HEK293 (cell line): ENCODE measurements at regions not wholly inside any gene's neighbourhood (a gene's known extent, or its start where the extent isn't known, plus 50 kb on each side); places are given as distances from the start of the nearest gene placed in this dataset.

Experiments used
- CTCF ChIA-PET: fragments of 350-600 bp; formaldehyde crosslinking; extraction: SDS; loops from one replicate; lab custom pipeline; 2021; ENCODE audit warnings: antibody characterized with exemption; lab: Yijun Ruan, JAX
- POLR2A ChIA-PET: fragments of 300-600 bp; formaldehyde crosslinking; extraction: SDS; loops from one replicate; lab custom pipeline; 2020; ENCODE audit warnings: antibody characterized with exemption, inconsistent platforms; lab: Yijun Ruan, JAX
- H3K27ac ChIP-seq: fragments of 200-500 bp; sonication (Bioruptor generic); 2 replicates; pipeline ENCODE4 v1.5.1; 2014; ENCODE audit warnings: low read depth, low read length, control low read depth, inconsistent platforms; ENCODE audit errors: extremely low read depth
- H3K36me3 ChIP-seq, 2 experiments: fragments of 200-500 bp in 1 of 2; sonication (Bioruptor generic) in 1 of 2; 1 replicate in 1 of 2; 2 replicates in 1 of 2; pipeline ENCODE4 v1.5.1; 2014 to 2017; ENCODE audit warnings: inconsistent platforms in 2 of 2, low read length in 2 of 2; ENCODE audit not compliant: control insufficient read depth in 2 of 2, insufficient read depth in 1 of 2
- H3K4me1 ChIP-seq: fragments of 200-500 bp; sonication (Bioruptor generic); 2 replicates; pipeline ENCODE4 v1.5.1; 2014; ENCODE audit warnings: mild to moderate bottlenecking, low read length, inconsistent platforms; ENCODE audit not compliant: control insufficient read depth, insufficient read depth
- H3K4me3 ChIP-seq: 2 replicates; pipeline ENCODE4 v1.5.1; 2011; ENCODE audit warnings: low read depth, mild to moderate bottlenecking, control low read depth, low read length, moderate library complexity
- H3K9me3 ChIP-seq: fragments of 200-500 bp; sonication (Bioruptor generic); 2 replicates; pipeline ENCODE4 v1.5.1; 2014; ENCODE audit warnings: low read depth, low read length, inconsistent platforms; ENCODE audit not compliant: control insufficient read depth, insufficient read depth
- BCL6B ChIP-seq: fragments of 450-650 bp; formaldehyde crosslinking; IDR thresholded peaks from 2 replicates; pipeline ENCODE4 v1.5.1; 2017; ENCODE audit warnings: missing biosample characterization, missing genetic modification characterization
- MEIS1 ChIP-seq: sonication (generic); formaldehyde crosslinking; IDR thresholded peaks from 2 replicates; pipeline ENCODE4 v1.8.1; 2022; ENCODE audit warnings: missing genetic modification reagents, mild to moderate bottlenecking, borderline replicate concordance
- MZF1 ChIP-seq: fragments of 450-650 bp; formaldehyde crosslinking; IDR thresholded peaks from 2 replicates; pipeline ENCODE4 v1.5.1; 2017; ENCODE audit warnings: missing biosample characterization, missing genetic modification characterization, borderline replicate concordance
- OSR2 ChIP-seq: fragments of 450-650 bp; formaldehyde crosslinking; IDR thresholded peaks from 2 replicates; pipeline ENCODE4 v1.5.1; 2016; ENCODE audit warnings: missing biosample characterization, missing genetic modification characterization
- REST ChIP-seq: fragments of 450-650 bp; formaldehyde crosslinking; IDR thresholded peaks from 2 replicates; pipeline ENCODE4 v1.5.1; 2016; ENCODE audit warnings: missing biosample characterization, missing genetic modification characterization
- TRIM28 ChIP-seq: IDR thresholded peaks from 2 replicates; pipeline ENCODE4 v1.6.1; 2011; ENCODE audit warnings: low read length, control low read depth, borderline replicate concordance
- ZBTB10 ChIP-seq: fragments of 450-650 bp; formaldehyde crosslinking; IDR thresholded peaks from 2 replicates; pipeline ENCODE4 v1.5.1; 2016; ENCODE audit warnings: missing biosample characterization, missing genetic modification characterization
- ZBTB44 ChIP-seq: fragments of 450-650 bp; IDR thresholded peaks from 2 replicates; pipeline ENCODE4 v1.5.1; 2018; ENCODE audit warnings: missing biosample characterization, mild to moderate bottlenecking, missing genetic modification characterization
- ZFP37 ChIP-seq: fragments of 450-650 bp; formaldehyde crosslinking; IDR thresholded peaks from 2 replicates; pipeline ENCODE4 v1.5.1; 2016; ENCODE audit warnings: missing biosample characterization, missing genetic modification characterization
- ZNF133 ChIP-seq: fragments of 450-650 bp; formaldehyde crosslinking; IDR thresholded peaks from 2 replicates; pipeline ENCODE4 v1.5.1; 2016; ENCODE audit warnings: missing biosample characterization, missing genetic modification characterization
- ZNF175 ChIP-seq: fragments of 450-650 bp; formaldehyde crosslinking; IDR thresholded peaks from 2 replicates; pipeline ENCODE4 v1.5.1; 2016; ENCODE audit warnings: missing biosample characterization, missing genetic modification characterization
- ZNF2 ChIP-seq: fragments of 450-650 bp; formaldehyde crosslinking; IDR thresholded peaks from 2 replicates; pipeline ENCODE4 v1.5.1; 2016; ENCODE audit warnings: missing biosample characterization, missing genetic modification characterization
- ZNF416 ChIP-seq: fragments of 450-650 bp; formaldehyde crosslinking; IDR thresholded peaks from 2 replicates; pipeline ENCODE4 v1.5.1; 2016; ENCODE audit warnings: missing biosample characterization, missing genetic modification characterization
- ZNF561 ChIP-seq: fragments of 450-650 bp; IDR thresholded peaks from 2 replicates; pipeline ENCODE4 v1.5.1; 2018; ENCODE audit warnings: missing biosample characterization, missing genetic modification characterization, borderline replicate concordance
- ZNF660 ChIP-seq: fragments of 450-650 bp; IDR thresholded peaks from 2 replicates; pipeline ENCODE4 v1.5.1; 2018; ENCODE audit warnings: missing biosample characterization, mild to moderate bottlenecking, missing genetic modification characterization
- ZNF701 ChIP-seq: fragments of 450-650 bp; formaldehyde crosslinking; IDR thresholded peaks from 2 replicates; pipeline ENCODE4 v1.5.1; 2016; ENCODE audit warnings: missing biosample characterization, missing genetic modification characterization
- ZNF768 ChIP-seq: fragments of 450-650 bp; formaldehyde crosslinking; IDR thresholded peaks from 2 replicates; pipeline ENCODE4 v1.5.1; 2018; ENCODE audit warnings: missing biosample characterization, mild to moderate bottlenecking, missing genetic modification characterization

GRCh38 chr17:69762766-69763165 is 312.3 kb upstream of the KCNJ16 start:
- Histone ChIP-seq H3K27ac (no peak overlapping the region), H3K4me1 (no peaks in the 10 kb centered on the region)
- TF ChIP-seq ZNF660 (tag by site-specific recombination) (no peak), BCL6B (no peak), ZNF2 (tag by site-specific recombination) (no peak), ZBTB10 (tag by site-specific recombination) (no peak), OSR2 (tag by site-specific recombination) (no peak), ZFP37 (tag by site-specific recombination) (no peak), ZBTB44 (tag by site-specific recombination) (no peak), MEIS1 (CRISPR knock-in tag) (no peak), TRIM28 (no peak), ZNF561 (tag by site-specific recombination) (no peak), MZF1 (tag by site-specific recombination) (no peak), ZNF175 (tag by site-specific recombination) (no peak), ZNF133 (tag by site-specific recombination) (no peak), ZNF701 (no peak), ZNF768 (tag by site-specific recombination) (no peak)
- TF ChIP-seq, all 188 proteins: peak for 0
- ChIA-PET CTCF (interaction anchor here (0.6 to 1.2 kb wide), 3 partner anchors 155 to 1135 kb away, joined by 3 read pairs; no protein-coding TSS in a partner anchor), POLR2A (no interaction called here)
- Histone ChIP-seq H3K9me3 (no peaks in the 10 kb centered on the region), H3K36me3 (no peaks in the 10 kb centered on the region), H3K4me3 (no peak overlapping the region)

- Histone ChIP-seq H3K27ac (no peak overlapping the region), H3K4me3 (no peak overlapping the region), H3K4me1 (no peaks in the 10 kb centered on the region), H3K36me3 (no peaks in the 10 kb centered on the region), H3K9me3 (no peaks in the 10 kb centered on the region)
- peak; percentile 88 for TF ChIP-seq REST (tag by site-specific recombination)
- TF ChIP-seq ZNF416 = no peak
- CTCF ChIA-PET = no interaction called here
- POLR2A ChIA-PET = no interaction called here
These were observed 311.5 kb upstream of the KCNJ16 start for GRCh38 chr17:69763503-69763902.
